ENCODE measurements at regions not wholly inside any gene's neighbourhood (a gene's known extent, or its start where the extent isn't known, plus 50 kb on each side); places are given as distances from the start of the nearest gene placed in this dataset.
"Not testable (repeated sequence)": the region's sequence is repeated elsewhere in the genome, so short reads cannot be mapped to it uniquely, and the experiment has no call there.

GRCh38 chr5:92543201-92543600, 1037.8 kb downstream of the NR2F1-AS1 start:
- Histone ChIP-seq H3K27ac (ENCODE audit: insufficient read depth, low read depth, low read length) (no peak overlapping the region), H3K4me2 (ENCODE audit: insufficient read depth, low read length) (no peak overlapping the region), H3K4me1 (ENCODE audit: control insufficient read depth, extremely low read depth, insufficient read depth, low read length) (no peaks in the 10 kb centered on the region), H3K9me3 (replicated peaks; ENCODE audit: control insufficient read depth, insufficient read depth, low read length) (no peaks in the 10 kb centered on the region), H3K4me3 (replicated peaks in 1 of 3; ENCODE audit: insufficient read depth in 1 of 3, low read depth in 1 of 3, low read length in 3 of 3) (no peak overlapping the region), H3K9ac (replicated peaks; ENCODE audit: extremely low read depth, insufficient read depth, low read length) (no peak overlapping the region), H3K36me3 (ENCODE audit: control insufficient read depth in 2 of 2, extremely low read depth in 1 of 2, insufficient read depth in 2 of 2, low read length in 2 of 2) (no peaks in the 10 kb centered on the region), H3K9me1 (replicated peaks; ENCODE audit: control insufficient read depth, extremely low read depth, insufficient read depth, low read length) (no peaks in the 10 kb centered on the region), H3K27me3 (ENCODE audit: control insufficient read depth in 2 of 2, insufficient read depth in 2 of 2, low read length in 2 of 2) (no peaks in the 10 kb centered on the region), H4K20me1 (replicated peaks; ENCODE audit: control insufficient read depth, extremely low read depth, insufficient read depth, low read length) (no peaks in the 10 kb centered on the region), H3K79me2 (ENCODE audit: control insufficient read depth, insufficient read depth, low read length) (no peaks in the 10 kb centered on the region), H2AFZ (ENCODE audit: low read depth, low read length) (no peak overlapping the region)
- POLR2A ChIA-PET: no interaction called here
- dilution Hi-C loops (cut with MboI; ENCODE audit: extremely low pct_ligation_motif_present, low sequenced_read_pairs): no loop called here
- CTCF ChIA-PET: interaction anchor here (1.1 kb wide), 1 partner anchor 25 kb away, joined by 3 read pairs; no protein-coding TSS in a partner anchor
- intact Hi-C loops (cut with micrococcal nuclease): no loop called here
- no TSS peak for BruUV-seq (replicated peaks)
- FAIRE-seq (no peak), DNase-seq (ENCODE audit: low read depth, low spot score) (peak; percentile 21)
- TF ChIP-seq POLR2A (IDR thresholded peaks at IDR 0.05; ENCODE audit: low read depth, low read length): no peak
- no peak for TF ChIP-seq MAX (IDR thresholded peaks at IDR 0.05; ENCODE audit: insufficient read depth, insufficient read length)
- TF ChIP-seq MYC (IDR thresholded peaks at IDR 0.05; ENCODE audit: low read depth, low read length): no peak
- no peak for TF ChIP-seq EZH2 (IDR thresholded peaks at IDR 0.05; ENCODE audit: borderline replicate concordance, low read depth, low read length, severe bottlenecking)
- no peak for TF ChIP-seq CTCF (IDR thresholded peaks at IDR 0.05; ENCODE audit: extremely low read depth in 1 of 2, insufficient read depth in 1 of 2, low read depth in 1 of 2, low read length in 2 of 2)
- TF ChIP-seq FOS (IDR thresholded peaks at IDR 0.05; ENCODE audit: borderline replicate concordance, insufficient read depth, low read length): no peak
- no peak for TF ChIP-seq JUN (IDR thresholded peaks at IDR 0.05; ENCODE audit: borderline replicate concordance, insufficient read depth, insufficient read length, low read depth)
- TF ChIP-seq POLR2AphosphoS5 (IDR thresholded peaks at IDR 0.05; ENCODE audit: insufficient read depth, low read depth, low read length): no peak
- TF ChIP-seq GATA2 (IDR thresholded peaks at IDR 0.05; ENCODE audit: insufficient read depth, insufficient read length, low read depth, low read length): no peak

- H3K27ac ChIP-seq (ENCODE audit: insufficient read depth, low read depth, low read length); H4K20me1 ChIP-seq (replicated peaks; ENCODE audit: control insufficient read depth, extremely low read depth, insufficient read depth, low read length); H3K4me1 ChIP-seq (ENCODE audit: control insufficient read depth, extremely low read depth, insufficient read depth, low read length); CTCF ChIA-PET; FAIRE-seq; H3K4me3 ChIP-seq (replicated peaks in 1 of 3; ENCODE audit: insufficient read depth in 1 of 3, low read depth in 1 of 3, low read length in 3 of 3); H3K36me3 ChIP-seq (ENCODE audit: control insufficient read depth in 2 of 2, extremely low read depth in 1 of 2, insufficient read depth in 2 of 2, low read length in 2 of 2); dilution Hi-C loops (cut with MboI; ENCODE audit: extremely low pct_ligation_motif_present, low sequenced_read_pairs); H2AFZ ChIP-seq (ENCODE audit: low read depth, low read length); intact Hi-C loops (cut with micrococcal nuclease); H3K9me3 ChIP-seq (replicated peaks; ENCODE audit: control insufficient read depth, insufficient read depth, low read length); H3K9me1 ChIP-seq (replicated peaks; ENCODE audit: control insufficient read depth, extremely low read depth, insufficient read depth, low read length); H3K9ac ChIP-seq (replicated peaks; ENCODE audit: extremely low read depth, insufficient read depth, low read length); H3K27me3 ChIP-seq (ENCODE audit: control insufficient read depth in 2 of 2, insufficient read depth in 2 of 2, low read length in 2 of 2); H3K4me2 ChIP-seq (ENCODE audit: insufficient read depth, low read length); POLR2A ChIA-PET; H3K79me2 ChIP-seq (ENCODE audit: control insufficient read depth, insufficient read depth, low read length); DNase-seq (ENCODE audit: low read depth, low spot score); BruUV-seq (replicated peaks): not testable (repeated sequence)
Measured at GRCh38 chr5:92542017-92542416, 1039.0 kb downstream of the NR2F1-AS1 start.

Measured in endothelial cell of umbilical vein (primary cell).